Chondrocyte (in vitro differentiated cells): ENCODE measurements at regions not wholly inside any gene's neighbourhood (a gene's known extent, or its start where the extent isn't known, plus 50 kb on each side); places are given as distances from the start of the nearest gene placed in this dataset.

ENCODE experiments used
- DNase-seq: peaks from one replicate; pipeline ENCODE4 v3.0.0; 2021; ENCODE audit warnings: mixed read lengths, low spot score
- H3K27ac Mint-ChIP-seq: one replicate; pipeline ENCODE4 v1.8.0; 2021; ENCODE audit warnings: mild to moderate bottlenecking, moderate library complexity, mixed read lengths; ENCODE audit not compliant: unreplicated experiment
- H3K27me3 Mint-ChIP-seq: 2 replicates; pipeline ENCODE4 v1.8.0; 2021; ENCODE audit warnings: low read depth, mixed read lengths
- H3K36me3 Mint-ChIP-seq: 2 replicates; pipeline ENCODE4 v1.8.0; 2021; ENCODE audit warnings: low read depth, mixed read lengths
- H3K4me1 Mint-ChIP-seq: 2 replicates; pipeline ENCODE4 v1.8.0; 2021; ENCODE audit warnings: low read depth, mild to moderate bottlenecking, mixed read lengths
- H3K4me3 Mint-ChIP-seq: one replicate; pipeline ENCODE4 v1.8.0; 2021; ENCODE audit warnings: mild to moderate bottlenecking, moderate library complexity, mixed read lengths; ENCODE audit not compliant: unreplicated experiment
- H3K9me3 Mint-ChIP-seq: 2 replicates; pipeline ENCODE4 v1.8.0; 2021; ENCODE audit warnings: low read depth, mixed read lengths
- CTCF ChIP-seq: fragments of 200-600 bp; sonication (generic); IDR thresholded peaks from 2 replicates; pipeline ENCODE4 v1.5.0; 2021; ENCODE audit warnings: antibody characterized with exemption, mild to moderate bottlenecking, moderate library complexity

DNA sequence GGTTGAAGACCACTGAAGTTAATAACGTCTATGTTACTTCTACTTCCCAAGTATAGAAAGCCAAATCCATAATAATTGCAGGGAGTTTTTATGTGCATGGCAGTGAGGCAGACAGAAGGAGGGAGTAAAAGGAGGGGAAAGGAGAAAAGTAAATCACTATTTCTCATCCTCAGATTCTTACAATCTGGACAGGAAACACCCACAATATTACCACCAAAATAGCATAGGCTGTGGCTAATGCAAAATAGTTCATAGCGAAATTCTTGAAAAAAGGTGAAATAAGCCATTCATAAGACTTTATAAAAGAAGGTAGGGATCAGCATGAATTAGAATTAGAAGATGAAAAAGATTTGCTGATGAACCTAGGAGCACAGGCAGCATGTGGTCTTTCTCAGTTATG, 128.1 kb downstream of the KCNJ2 start:
- Mint-ChIP-seq H3K9me3 (peaks cover 4% of the 10 kb centered on the region), H3K36me3 (no peaks in the 10 kb centered on the region), H3K27me3 (peaks cover 1% of the 10 kb centered on the region), H3K4me1 (no peaks in the 10 kb centered on the region), H3K27ac (no peak overlapping the region), H3K4me3 (no peak overlapping the region)
- DNase-seq = no peak
- TF ChIP-seq CTCF = no peak

- TF ChIP-seq CTCF = no peak
- Mint-ChIP-seq H3K4me1 (no peaks in the 10 kb centered on the region), H3K36me3 (no peaks in the 10 kb centered on the region), H3K27ac (no peak overlapping the region), H3K27me3 (peaks cover 7% of the 10 kb centered on the region), H3K9me3 (peaks cover 9% of the 10 kb centered on the region), H3K4me3 (no peak overlapping the region)
- DNase-seq = no peak
Observed at GRCh38 chr17:70298929-70299531, 129.7 kb downstream of the KCNJ2 start.

GRCh38 chr17:70307430-70308225, 138.3 kb downstream of the KCNJ2 start:
- Mint-ChIP-seq H3K4me1 (no peaks in the 10 kb centered on the region), H3K9me3 (peaks cover 5% of the 10 kb centered on the region), H3K36me3 (no peaks in the 10 kb centered on the region), H3K27me3 (peaks cover 9% of the 10 kb centered on the region), H3K27ac (no peak overlapping the region), H3K4me3 (no peak overlapping the region)
- TF ChIP-seq CTCF = no peak
- DNase-seq = no peak

DNA sequence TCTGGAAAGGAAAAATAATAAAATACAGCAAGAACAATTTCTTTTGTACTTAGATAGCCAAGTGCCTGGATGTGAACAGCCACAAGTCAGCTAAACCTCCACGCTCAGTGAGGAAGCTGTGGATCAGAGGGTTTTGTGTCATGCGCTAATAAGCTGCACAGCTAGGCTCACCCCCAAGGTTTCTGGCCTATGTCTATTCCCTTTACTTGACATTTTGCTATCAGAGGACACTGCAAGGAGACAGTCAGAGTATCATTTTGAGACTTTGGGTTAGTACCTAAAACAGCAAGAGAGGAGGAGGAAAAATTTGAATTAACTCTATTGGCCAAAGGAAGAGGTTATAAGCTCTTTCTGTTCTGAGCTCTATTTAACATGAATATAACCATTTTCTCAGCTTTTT, 139.3 kb downstream of the KCNJ2 start:
- no peak overlapping the region for H3K27ac Mint-ChIP-seq
- no peaks in the 10 kb centered on the region for H3K36me3 Mint-ChIP-seq
- peaks cover under 1% of the 10 kb centered on the region for H3K9me3 Mint-ChIP-seq
- DNase-seq = no peak
- no peaks in the 10 kb centered on the region for H3K4me1 Mint-ChIP-seq
- TF ChIP-seq CTCF = no peak
- H3K27me3 Mint-ChIP-seq = peaks cover 6% of the 10 kb centered on the region
- H3K4me3 Mint-ChIP-seq = no peak overlapping the region

GRCh38 chr17:70310221-70310672, 140.9 kb downstream of the KCNJ2 start:
- Mint-ChIP-seq H3K36me3 (no peaks in the 10 kb centered on the region), H3K27me3 (no peaks in the 10 kb centered on the region), H3K9me3 (no peaks in the 10 kb centered on the region), H3K4me3 (no peak overlapping the region), H3K27ac (no peak overlapping the region), H3K4me1 (peaks cover 8% of the 10 kb centered on the region)
- no peak for DNase-seq
- no peak for TF ChIP-seq CTCF
